K562 (cell line): ENCODE measurements at regions not wholly inside any gene's neighbourhood (a gene's known extent, or its start where the extent isn't known, plus 50 kb on each side); places are given as distances from the start of the nearest gene placed in this dataset.

ENCODE experiments used
- ATAC-seq: fragments of 200-7000 bp; cut with Tn5 transposase; 3 replicates; pipeline ENCODE4 v1.9.1; 2020; ENCODE audit warnings: moderate library complexity
- BruUV-seq: library from RNA; stranded (reverse); fragments of 400-500 nt; replicated peaks from 2 replicates; lab custom pipeline; 2021; lab: Mats Ljungman, UMichigan
- CTCF ChIA-PET: fragments of 300-600 bp; formaldehyde crosslinking; extraction: SDS; loops from one replicate; lab custom pipeline; 2021; ENCODE audit warnings: low intra/inter-chr PET ratio; lab: Yijun Ruan, JAX
- POLR2A ChIA-PET: fragments of 300-600, 350-650 bp; sonication (Branson Sonifier 250); formaldehyde crosslinking; extraction: SDS; loops from one replicate; lab custom pipeline; 2021; ENCODE audit warnings: antibody characterized with exemption, inconsistent platforms; lab: Yijun Ruan, JAX
- DNase-seq, 4 experiments: peaks; one replicate each; pipeline versions ENCODE4 v3.0.0 to v3.0.0-alpha.2; 2011 to 2018; ENCODE audit warnings: low spot score in 3 of 4, mixed read lengths in 3 of 4; ENCODE audit errors: extremely low read depth in 1 of 4
- FAIRE-seq: peaks from 2 replicates; lab custom pipeline; 2011; peaks lifted over from hg19 to GRCh38; lab: Jason Lieb, UNC
- H2AFZ ChIP-seq: 2 replicates; pipeline ENCODE4 v1.6.0; 2011; ENCODE audit warnings: low read depth, low read length, control low read depth, inconsistent platforms
- H3K27ac ChIP-seq: fragments of 200-600 bp; 3 replicates; pipeline ENCODE4 v1.8.0; 2011; ENCODE audit warnings: low read depth, mild to moderate bottlenecking, control low read depth, inconsistent platforms, low read length, moderate library complexity, mixed read lengths; ENCODE audit errors: extremely low read depth
- H3K27me3 ChIP-seq, 2 experiments: fragments of 300-600 bp in 1 of 2; 2 replicates in 1 of 2; 3 replicates in 1 of 2; pipeline versions ENCODE4 v1.6.0 to v1.8.0; 2011; ENCODE audit warnings: inconsistent platforms in 2 of 2, low read length in 2 of 2, mild to moderate bottlenecking in 1 of 2, mixed read lengths in 1 of 2, moderate library complexity in 1 of 2; ENCODE audit not compliant: control insufficient read depth in 2 of 2, insufficient read depth in 2 of 2
- H3K36me3 ChIP-seq: fragments of 300-600 bp; 3 replicates; pipeline ENCODE4 v1.8.0; 2011; ENCODE audit warnings: mild to moderate bottlenecking, low read length, inconsistent platforms; ENCODE audit not compliant: control insufficient read depth, insufficient read depth
- H3K4me1 ChIP-seq, 2 experiments: fragments of 200-600 bp in 1 of 2; replicated peaks in 1 of 2; 2 replicates in 1 of 2; 3 replicates in 1 of 2; pipeline versions ENCODE4 v1.5.1 to v1.8.0; 2011; ENCODE audit warnings: inconsistent platforms in 2 of 2, low read length in 2 of 2, mild to moderate bottlenecking in 1 of 2, mixed read lengths in 1 of 2, moderate library complexity in 1 of 2; ENCODE audit not compliant: control insufficient read depth in 2 of 2, insufficient read depth in 2 of 2
- H3K4me2 ChIP-seq: 2 replicates; pipeline ENCODE4 v1.6.1; 2011; ENCODE audit warnings: low read length, control low read depth, inconsistent platforms, mixed read lengths; ENCODE audit not compliant: insufficient read depth
- H3K4me3 ChIP-seq: fragments of 200-600 bp; sonication (generic), shearing (Covaris generic); 2 replicates; pipeline ENCODE4 v1.5.1; 2016; ENCODE audit warnings: control low read depth, inconsistent platforms
- H3K79me2 ChIP-seq: fragments of 200-600 bp; 3 replicates; pipeline ENCODE4 v1.8.0; 2011; ENCODE audit warnings: low read length, inconsistent platforms; ENCODE audit not compliant: control insufficient read depth, insufficient read depth
- H3K9ac ChIP-seq, 2 experiments: 2 replicates each; pipeline versions ENCODE4 v1.6.0 to v1.6.1; 2011; ENCODE audit warnings: low read depth in 2 of 2, low read length in 2 of 2, control low read depth in 1 of 2, inconsistent platforms in 1 of 2, mild to moderate bottlenecking in 1 of 2, mixed read lengths in 1 of 2; ENCODE audit not compliant: insufficient read depth in 1 of 2
- H3K9me1 ChIP-seq: one replicate; pipeline ENCODE4 v1.6.0; 2011; ENCODE audit warnings: inconsistent platforms, mild to moderate bottlenecking, low read length, moderate library complexity; ENCODE audit not compliant: control insufficient read depth, insufficient read depth
- H3K9me3 ChIP-seq: replicated peaks from 2 replicates; pipeline ENCODE4 v1.5.1; 2011; ENCODE audit warnings: low read depth, low read length, inconsistent platforms; ENCODE audit not compliant: control insufficient read depth, insufficient read depth
- H4K20me1 ChIP-seq: replicated peaks from 2 replicates; pipeline ENCODE4 v1.6.1; 2011; ENCODE audit warnings: low read length, inconsistent platforms, mixed read lengths; ENCODE audit not compliant: control insufficient read depth, insufficient read depth
- HDAC8 ChIP-seq: fragments of 450-650 bp; IDR thresholded peaks from 2 replicates; pipeline ENCODE4 v1.6.1; 2016; ENCODE audit warnings: mild to moderate bottlenecking, missing genetic modification characterization, moderate library complexity, missing compliant biosample characterization
- KDM5B ChIP-seq: fragments of 200-600 bp; sonication (generic); IDR thresholded peaks from 2 replicates; pipeline ENCODE4 v1.6.1; 2012; ENCODE audit warnings: low read depth, mild to moderate bottlenecking, moderate library complexity, low read length, control low read depth, inconsistent platforms; ENCODE audit not compliant: insufficient replicate concordance
- NR4A1 ChIP-seq, 2 experiments: fragments of 250-450 bp in 1 of 2; fragments of 450-650 bp in 1 of 2; sonication (Bioruptor Pico) in 1 of 2; IDR thresholded peaks; 2 replicates each; pipeline versions ENCODE4 v1.4.0 to v1.6.1; 2016 to 2020; ENCODE audit warnings: mild to moderate bottlenecking in 2 of 2, missing compliant biosample characterization in 1 of 2, missing genetic modification characterization in 1 of 2, moderate library complexity in 1 of 2
- PCBP1 ChIP-seq: fragments of 200-400 bp; formaldehyde crosslinking; IDR thresholded peaks from 2 replicates; pipeline ENCODE4 v1.6.1; 2018; ENCODE audit warnings: mild to moderate bottlenecking, low read depth, low read length; ENCODE audit not compliant: poor library complexity, severe bottlenecking
- SETDB1 ChIP-seq: IDR thresholded peaks from one replicate; pipeline ENCODE4 v1.6.1; 2012; ENCODE audit warnings: low read length, control low read depth, inconsistent platforms
- SFPQ ChIP-seq: fragments of 200-400 bp; formaldehyde crosslinking; IDR thresholded peaks from 2 replicates; pipeline ENCODE4 v1.6.1; 2017; ENCODE audit warnings: mild to moderate bottlenecking, low read depth, low read length, moderate library complexity
- ZKSCAN8 ChIP-seq: fragments of 200-800 bp; sonication (Bioruptor generic); IDR thresholded peaks from 2 replicates; pipeline ENCODE4 v1.6.1; 2016; ENCODE audit warnings: missing genetic modification characterization, missing compliant biosample characterization
- ZNF551 ChIP-seq: fragments of 250-450 bp; sonication (Bioruptor Pico); IDR thresholded peaks from 2 replicates; pipeline ENCODE4 v1.5.0; 2021; ENCODE audit warnings: mild to moderate bottlenecking, moderate library complexity
- ZNF584 ChIP-seq: fragments of 200-800 bp; sonication (Bioruptor generic); IDR thresholded peaks from 2 replicates; pipeline ENCODE4 v1.6.1; 2016; ENCODE audit warnings: low read depth, mild to moderate bottlenecking, missing genetic modification characterization, missing compliant biosample characterization
- ZNF740 ChIP-seq, 3 experiments: fragments of 200-800 bp in 1 of 3; sonication (Bioruptor generic) in 1 of 3; sonication (generic) in 1 of 3; formaldehyde crosslinking in 1 of 3; IDR thresholded peaks; 2 replicates each; pipeline versions ENCODE4 v1.6.1 to v1.8.0; 2016 to 2022; ENCODE audit warnings: mild to moderate bottlenecking in 2 of 3, missing compliant biosample characterization in 2 of 3, missing genetic modification characterization in 2 of 3, missing genetic modification reagents in 1 of 3
- WGBS: fragments of 100-300 bp; shearing (Covaris generic); methylation state at CpG from one replicate; pipeline ENCODE4 v1.1.6; 2016; ENCODE audit warnings: low coverage, mixed read lengths; ENCODE audit not compliant: insufficient coverage; ENCODE audit errors: missing lambda C conversion rate; 5-methylcytosine and 5-hydroxymethylcytosine counted together
- in situ Hi-C: fragments of 300-500 bp; cut with MboI; formaldehyde crosslinking; loops from 4 replicates; pipeline ENCODE4 v1.15.0; 2018; ENCODE audit warnings: inconsistent platforms, mixed read lengths
- intact Hi-C: fragments of 100-400 bp; cut with micrococcal nuclease; formaldehyde crosslinking; loops from 2 replicates; pipeline ENCODE4 v1.14.2; 2022

- no peak overlapping the region for H3K4me3 ChIP-seq
- BruUV-seq = no TSS peak
- no peaks in the 10 kb centered on the region for H3K9me1 ChIP-seq
- H3K27me3 ChIP-seq = no peaks in the 10 kb centered on the region
- intact Hi-C loops (no loop called here), in situ Hi-C loops (no loop called here)
- H2AFZ ChIP-seq = no peak overlapping the region
- no peaks in the 10 kb centered on the region for H3K4me1 ChIP-seq
- TF ChIP-seq ZKSCAN8 (CRISPR knock-in tag) = no peak
- TF ChIP-seq, all 486 proteins: peak for 0
- FAIRE-seq (no peak), ATAC-seq (no peak), DNase-seq (no peak)
- WGBS = 0% methylated on average over 5 of the region's 5 CpGs
- Histone ChIP-seq H3K27ac (no peak overlapping the region), H3K36me3 (no peaks in the 10 kb centered on the region), H3K9me3 (no peaks in the 10 kb centered on the region), H4K20me1 (no peaks in the 10 kb centered on the region), H3K4me2 (no peak overlapping the region), H3K9ac (no peak overlapping the region), H3K79me2 (no peaks in the 10 kb centered on the region)
- CTCF ChIA-PET = no interaction called here
- POLR2A ChIA-PET = interaction anchor here (0.8 kb wide), 1 partner anchor 198 kb away, joined by 3 read pairs; no protein-coding TSS in a partner anchor
These were observed 549.1 kb downstream of the CDK5RAP2 start for GRCh38 chr9:120030847-120031246.

DNA sequence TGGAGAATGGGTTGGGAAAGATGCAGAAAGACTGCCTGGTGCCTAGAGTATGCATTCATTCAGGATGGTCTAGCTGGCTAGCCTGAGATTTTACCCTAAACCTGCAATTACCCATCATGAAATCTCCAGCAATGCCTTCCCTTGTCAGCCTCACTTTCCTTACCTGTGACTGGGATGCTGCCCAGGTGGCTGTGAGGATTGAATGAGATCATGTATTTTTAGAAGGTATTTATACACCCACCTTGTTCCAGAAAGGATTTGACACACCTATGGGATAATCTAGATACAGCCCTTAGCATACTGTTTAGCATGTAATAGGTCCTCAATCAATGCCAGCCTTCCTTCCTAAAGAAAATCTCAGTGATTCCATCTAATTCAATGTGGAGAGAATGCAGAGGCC lies 561.4 kb downstream of the CDK5RAP2 start:
- POLR2A ChIA-PET = interaction anchor here (1.0 kb wide), 1 partner anchor 13 kb away, joined by 4 read pairs; no protein-coding TSS in a partner anchor
- Histone ChIP-seq H3K79me2 (no peaks in the 10 kb centered on the region), H3K4me2 (no peak overlapping the region), H4K20me1 (no peaks in the 10 kb centered on the region), H3K27me3 (no peaks in the 10 kb centered on the region), H3K36me3 (no peaks in the 10 kb centered on the region), H3K27ac (no peak overlapping the region), H3K9me3 (no peaks in the 10 kb centered on the region), H3K4me3 (no peak overlapping the region), H3K9me1 (no peaks in the 10 kb centered on the region), H3K4me1 (no peaks in the 10 kb centered on the region), H2AFZ (no peak overlapping the region), H3K9ac (no peak overlapping the region)
- FAIRE-seq (no peak), DNase-seq (no peak), ATAC-seq (no peak)
- CTCF ChIA-PET = no interaction called here
- TF ChIP-seq KDM5B (no peak), PCBP1 (no peak), HDAC8 (no peak), ZNF740 (CRISPR knock-in tag; IDR thresholded peaks at IDR 0.05) (no peak), ZNF740 (tag; IDR thresholded peaks at IDR 0.05) (no peak), SETDB1 (no peak), ZNF584 (CRISPR knock-in tag) (no peak), SFPQ (no peak), NR4A1 (CRISPR knock-in tag; IDR thresholded peaks at IDR 0.05) (no peak), NR4A1 (tag; IDR thresholded peaks at IDR 0.05) (no peak), ZNF551 (CRISPR knock-in tag) (no peak)
- BruUV-seq = no TSS peak
- intact Hi-C loops (no loop called here), in situ Hi-C loops (no loop called here)
